ENCODE measurements at regions not wholly inside any gene's neighbourhood (a gene's known extent, or its start where the extent isn't known, plus 50 kb on each side); places are given as distances from the start of the nearest gene placed in this dataset.
"Not testable (repeated sequence)": the region's sequence is repeated elsewhere in the genome, so short reads cannot be mapped to it uniquely, and the experiment has no call there.

DNA sequence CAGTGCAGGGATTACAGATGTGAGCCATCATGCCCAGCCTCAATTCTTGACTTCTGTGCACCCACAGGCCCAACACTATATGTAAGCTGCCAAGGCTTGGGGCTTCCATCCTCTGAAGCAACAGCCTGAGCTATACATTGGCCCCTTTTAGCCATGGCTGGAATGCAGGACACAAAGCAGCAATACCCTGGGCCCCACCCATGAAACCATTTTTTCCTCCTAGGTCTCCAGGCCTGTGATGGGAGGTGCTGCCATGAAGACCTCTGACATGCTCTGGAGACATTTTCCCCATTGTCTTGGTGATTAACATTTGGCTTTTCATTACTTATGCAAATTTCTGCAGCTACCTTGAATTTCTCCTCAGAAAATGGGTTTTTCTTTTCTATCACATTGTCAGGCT is 109.1 kb upstream of the CHRDL1 start:
- TF ChIP-seq POLR2A, CTCF (IDR thresholded peaks at IDR 0.05): not testable (repeated sequence)

All from right lobe of liver (tissue), 4 donors.